HPDE6-E6E7 (cell line): ENCODE measurements at regions not wholly inside any gene's neighbourhood (a gene's known extent, or its start where the extent isn't known, plus 50 kb on each side); places are given as distances from the start of the nearest gene placed in this dataset.
"Not testable (repeated sequence)": the region's sequence is repeated elsewhere in the genome, so short reads cannot be mapped to it uniquely, and the experiment has no call there.

Experiments
- DNase-seq: peaks from one replicate; pipeline ENCODE4 v3.0.0; 2011; ENCODE audit warnings: missing footprints; ENCODE audit errors: extremely low spot score

- DNase-seq: no peak
Observed at GRCh38 chr10:78414380-78414779, 380.7 kb downstream of the RPS24 start.

DNA sequence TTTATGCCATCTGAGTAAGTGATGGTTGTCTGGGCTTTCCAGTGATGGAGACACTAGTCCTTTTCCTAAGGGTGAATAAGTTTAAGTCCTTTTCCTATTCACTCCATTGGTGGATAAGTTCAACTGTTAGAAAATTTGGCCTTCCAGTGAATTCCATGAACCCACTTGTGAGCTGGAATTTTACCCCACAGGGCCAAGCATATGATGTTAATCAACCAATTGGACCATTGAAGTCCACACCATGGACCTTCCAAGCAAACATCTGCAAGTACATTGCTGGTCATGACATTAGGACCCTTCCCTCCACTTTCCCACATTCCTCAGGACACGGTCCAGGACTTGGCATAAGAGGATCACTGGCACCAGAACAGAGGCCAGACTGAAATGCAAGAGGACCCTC lies 381.4 kb downstream of the RPS24 start:
- DNase-seq: no peak

DNA sequence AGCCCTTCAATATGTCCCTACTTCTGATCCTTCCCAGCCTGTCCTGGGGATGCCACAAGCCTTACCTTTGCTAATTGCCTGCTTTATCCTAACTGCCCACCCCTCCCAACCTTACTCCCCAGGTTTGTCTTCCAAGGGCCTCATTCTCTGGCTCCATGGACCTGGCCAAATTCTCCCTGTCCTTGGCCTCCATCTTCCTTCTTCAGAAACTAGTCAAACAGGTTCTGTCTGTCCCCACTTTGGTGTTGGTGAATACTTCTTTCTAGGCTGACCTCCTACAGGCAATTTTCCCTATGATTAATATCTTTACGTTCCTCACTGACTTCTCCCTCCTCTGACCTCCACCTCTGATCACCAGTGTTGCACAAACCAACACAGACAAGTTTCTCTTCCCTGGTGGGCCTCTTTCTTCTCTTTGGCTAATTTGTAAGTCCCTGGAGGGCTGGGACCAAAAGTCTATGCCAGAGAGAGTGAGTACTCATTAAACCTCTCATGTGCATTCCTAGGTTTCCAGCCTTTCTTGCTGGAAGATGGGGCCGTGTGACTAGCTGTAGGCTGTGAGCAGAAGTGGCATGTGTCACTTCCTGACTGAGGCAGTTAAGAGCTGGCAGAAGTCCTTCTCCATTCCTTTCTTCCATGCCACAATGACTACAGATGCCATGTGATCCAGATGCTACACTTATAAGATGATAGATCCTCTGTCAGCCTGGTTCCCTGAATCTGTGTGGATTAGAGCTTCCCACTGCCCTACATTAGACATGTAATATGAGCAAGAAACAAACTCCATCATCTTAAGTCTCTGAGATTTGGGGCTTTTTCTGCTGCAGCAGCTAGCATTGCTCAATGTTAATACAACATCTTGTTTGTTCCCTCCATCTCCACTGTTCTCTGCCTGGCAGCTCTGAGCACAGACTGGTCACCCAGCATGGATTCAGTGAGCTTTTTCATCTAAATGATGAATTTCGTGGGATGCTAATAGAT lies 382.7 kb downstream of the RPS24 start:
- no peak for DNase-seq

DNA sequence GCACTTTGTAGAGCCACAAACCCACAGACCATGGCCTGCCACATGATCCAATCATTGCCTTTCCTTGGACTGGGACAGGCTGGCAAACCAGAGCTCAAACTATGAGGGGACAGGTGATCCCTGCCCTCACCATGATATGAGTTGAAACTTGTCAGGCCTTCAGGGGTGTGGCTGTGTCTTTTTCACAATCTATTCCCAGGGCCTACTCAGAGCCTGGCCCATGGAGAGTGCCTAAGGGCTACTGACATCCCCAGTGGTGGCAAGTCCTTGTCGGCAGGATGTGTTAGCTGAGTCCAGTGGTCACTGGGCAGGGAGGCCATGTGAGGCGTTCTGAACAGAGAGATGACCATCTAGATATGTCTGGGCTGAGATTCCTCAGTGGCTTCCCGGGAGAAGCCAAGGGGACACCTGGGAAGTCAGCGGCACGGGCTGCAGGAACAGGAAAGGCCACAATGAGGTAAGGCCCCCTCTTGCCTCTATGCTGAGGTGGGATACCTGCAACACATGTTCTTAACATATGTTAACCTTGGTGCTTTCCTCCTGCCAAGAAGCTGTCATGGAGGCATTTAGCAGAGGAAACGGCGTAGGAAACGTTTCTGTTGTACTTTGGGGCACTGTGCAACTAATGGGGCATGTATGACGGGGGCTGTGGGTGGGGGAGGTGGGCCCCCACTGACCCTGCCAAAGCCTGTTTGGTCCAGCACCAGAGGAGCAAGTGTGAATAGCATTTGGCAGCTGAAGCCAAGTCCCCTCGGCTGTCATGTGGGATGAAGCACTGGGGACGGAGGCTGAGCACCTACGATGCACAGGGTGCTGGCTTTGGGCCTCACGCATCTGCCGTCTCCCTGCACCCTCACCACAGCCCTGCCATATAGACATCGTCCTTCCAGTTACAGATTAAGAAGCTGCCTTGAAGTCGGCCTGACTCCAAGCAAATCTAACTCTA lies 384.0 kb downstream of the RPS24 start:
- no peak for DNase-seq

- DNase-seq: no peak
Observed at GRCh38 chr10:78419481-78420265, 386.0 kb downstream of the RPS24 start.

- no peak for DNase-seq
Observed at GRCh38 chr10:78420946-78421735, 387.5 kb downstream of the RPS24 start.

- DNase-seq: not testable (repeated sequence)
Observed at GRCh38 chr10:78424050-78424449, 390.4 kb downstream of the RPS24 start.

- no peak for DNase-seq
Observed at GRCh38 chr10:78424723-78425122, 391.1 kb downstream of the RPS24 start.

DNA sequence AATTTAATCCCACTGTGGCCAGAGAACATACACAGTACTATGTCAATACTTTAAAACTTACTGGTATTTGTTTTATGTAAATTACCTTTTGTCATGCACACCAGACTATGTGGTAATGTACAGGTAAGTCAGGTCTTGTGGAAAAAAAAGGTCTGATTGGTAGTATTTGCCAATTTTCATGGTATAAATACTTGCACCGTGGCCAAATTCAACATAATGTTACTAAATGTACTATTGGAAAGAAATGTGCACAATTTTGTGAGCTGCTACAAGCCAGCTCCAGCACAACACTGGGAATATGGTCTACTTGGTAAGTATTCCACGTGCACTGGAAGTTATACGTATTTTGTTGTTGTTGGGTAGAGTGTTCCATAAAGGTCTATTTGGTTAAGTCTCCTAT lies 392.5 kb downstream of the RPS24 start:
- DNase-seq: no peak

- no peak for DNase-seq
Observed at GRCh38 chr10:78427497-78428031, 393.9 kb downstream of the RPS24 start.

DNA sequence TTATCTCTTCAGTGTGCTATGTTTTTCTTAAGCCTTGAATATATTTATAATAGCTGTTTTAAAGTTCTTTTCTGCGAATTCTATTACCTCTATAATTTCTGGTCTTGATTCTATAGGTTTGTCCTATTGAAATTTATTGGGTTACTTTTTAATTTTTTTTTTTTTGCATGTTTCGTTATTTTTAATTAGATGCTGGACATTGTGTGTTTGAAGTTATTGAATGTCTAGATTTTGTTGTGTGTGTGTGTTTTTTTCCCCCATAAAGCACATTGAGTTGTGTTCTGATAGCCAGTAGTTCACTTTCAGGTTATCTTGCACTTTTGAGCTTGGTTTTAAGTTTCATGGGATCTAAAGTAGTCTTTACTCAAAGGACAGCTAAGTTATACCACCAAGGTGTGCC lies 394.9 kb downstream of the RPS24 start:
- no peak for DNase-seq

- no peak for DNase-seq
Observed at GRCh38 chr10:78429984-78430383, 396.3 kb downstream of the RPS24 start.

DNA sequence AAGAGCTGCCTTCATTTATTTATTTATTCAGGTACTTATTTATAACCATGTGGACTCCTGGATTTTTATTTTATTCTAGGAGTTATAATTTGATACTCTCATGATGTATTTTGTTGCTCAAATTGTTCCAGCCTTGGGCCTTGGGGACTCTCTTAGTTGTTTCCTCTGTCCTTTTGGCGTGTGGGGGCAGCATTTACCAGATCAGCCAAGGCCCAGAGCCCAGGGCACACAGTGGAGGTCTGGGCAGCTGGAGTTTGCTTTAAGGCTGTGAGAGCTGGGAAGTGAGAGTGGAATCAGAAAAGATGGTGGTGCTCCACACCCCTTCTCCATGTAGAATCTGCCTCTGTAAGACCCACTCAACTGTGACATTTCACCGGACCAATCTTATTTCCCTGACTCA lies 398.9 kb downstream of the RPS24 start:
- no peak for DNase-seq

- no peak for DNase-seq
Observed at GRCh38 chr10:78433076-78433595, 399.5 kb downstream of the RPS24 start.

DNA sequence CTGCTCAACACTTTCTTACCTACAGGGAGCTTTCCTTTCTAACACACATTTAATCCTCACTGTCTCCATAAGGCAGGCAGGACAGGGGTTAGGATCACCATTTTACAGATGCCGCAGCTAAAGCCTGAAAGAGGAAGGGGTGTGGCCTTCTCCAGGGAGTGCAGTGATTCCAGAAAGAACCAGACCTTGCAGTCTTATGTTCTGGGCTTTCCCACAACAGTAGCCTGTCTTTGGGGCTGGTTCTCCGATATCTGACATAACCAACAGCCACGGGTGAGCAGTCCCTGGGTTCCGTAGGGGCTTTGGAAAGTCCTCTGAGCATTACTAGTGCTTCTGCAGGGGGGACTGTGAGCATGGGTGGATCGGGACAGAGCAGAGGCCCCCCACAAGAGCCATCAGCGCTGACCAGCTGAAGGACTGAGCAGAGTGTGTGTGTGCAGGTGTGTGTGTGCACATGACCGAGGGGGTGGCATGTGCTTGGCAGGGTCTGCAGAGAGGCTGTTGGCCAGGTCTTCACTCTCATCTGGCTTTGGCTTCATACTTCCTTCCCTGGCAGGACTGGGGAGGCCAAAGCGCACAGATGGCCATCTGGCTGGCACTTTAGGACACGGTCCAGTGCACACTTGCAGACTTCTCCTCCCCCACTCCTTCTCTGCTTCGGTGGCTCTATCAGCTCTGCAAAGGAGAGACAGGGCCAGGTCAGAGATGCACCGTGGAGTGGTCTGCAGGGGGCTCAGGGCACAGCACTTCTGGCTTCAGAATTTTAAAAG lies 400.3 kb downstream of the RPS24 start:
- DNase-seq: no peak

GRCh38 chr10:78434886-78435285 lies 401.2 kb downstream of the RPS24 start:
- DNase-seq: no peak

DNA sequence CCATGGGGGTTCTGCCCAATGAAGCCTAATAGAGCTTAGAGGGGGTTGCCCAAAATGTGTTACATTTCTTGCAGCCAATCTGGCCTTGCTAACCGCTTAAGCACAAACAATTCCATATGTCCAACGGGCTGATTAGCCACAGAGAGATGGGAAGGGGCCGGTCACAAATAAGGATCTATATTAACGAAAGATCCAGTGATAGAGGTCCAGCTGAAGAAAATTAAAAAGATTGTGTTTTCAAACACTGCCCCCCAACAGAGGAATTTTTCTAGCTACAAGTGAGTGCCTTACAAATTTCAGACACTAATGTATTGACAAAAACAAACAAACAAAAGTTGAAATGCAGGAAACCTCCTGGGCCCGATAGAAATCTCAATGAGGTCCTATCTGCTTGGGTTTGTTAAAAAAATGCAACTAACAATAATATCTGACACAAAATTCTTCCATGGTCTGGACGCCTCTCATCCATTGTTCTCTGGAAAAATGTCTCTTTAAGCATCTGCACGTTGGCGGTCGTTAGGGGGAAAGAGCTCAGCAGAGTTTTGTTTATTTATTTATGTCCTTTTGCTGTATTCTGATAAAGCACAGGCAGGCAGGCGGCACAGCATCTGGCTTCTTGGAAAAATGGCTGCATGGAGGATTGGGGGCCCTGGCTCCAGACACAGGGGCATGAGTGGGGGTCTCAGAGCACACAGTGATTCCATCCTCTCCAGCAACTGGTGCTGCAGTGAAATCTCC lies 402.0 kb downstream of the RPS24 start:
- DNase-seq: no peak

DNA sequence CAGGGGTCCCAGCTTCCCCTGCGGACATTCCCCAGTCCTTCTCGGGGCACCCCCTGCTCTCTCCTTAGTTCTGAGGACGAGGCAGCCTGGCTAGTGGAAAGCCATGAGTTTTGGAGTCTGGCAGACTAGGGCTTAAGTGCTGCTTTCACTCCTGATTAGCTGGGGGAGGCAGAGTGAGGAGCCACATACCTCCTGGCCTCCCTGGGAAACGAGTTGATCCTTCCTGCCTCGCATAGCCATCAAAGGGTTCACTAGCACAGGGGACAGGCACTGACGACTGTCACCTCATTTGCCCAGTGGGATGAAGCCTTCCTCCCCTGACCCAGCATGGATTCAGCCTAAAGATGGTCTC lies 402.5 kb downstream of the RPS24 start:
- DNase-seq: no peak
